ENCODE measurements at regions not wholly inside any gene's neighbourhood (a gene's known extent, or its start where the extent isn't known, plus 50 kb on each side); places are given as distances from the start of the nearest gene placed in this dataset.

DNA sequence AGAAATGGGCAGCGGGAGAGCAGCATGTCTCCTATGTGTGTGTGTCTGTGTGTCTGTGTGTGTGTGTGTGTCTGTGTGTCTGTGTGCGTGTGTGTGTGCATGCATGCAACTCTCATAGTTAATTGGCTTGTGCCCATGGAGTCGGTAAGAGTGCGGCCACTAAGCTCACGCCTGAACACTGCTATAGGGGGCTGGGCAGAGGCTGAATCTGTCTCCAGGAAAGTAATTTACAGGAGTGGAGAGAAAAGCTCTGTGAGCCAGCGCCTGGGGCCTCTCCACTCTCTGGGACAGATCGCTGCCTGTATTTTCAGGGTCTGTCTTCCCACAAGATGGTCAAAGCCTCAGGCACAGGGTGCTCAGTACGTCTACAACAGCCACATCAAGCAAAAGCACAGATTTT, 553.4 kb downstream of the TNS1 start:
- POLR2A ChIA-PET, result no interaction called here
- Histone ChIP-seq H3K4me1 (ENCODE audit: control insufficient read depth, insufficient read depth, low read length) (no peaks in the 10 kb centered on the region), H3K4me3 (ENCODE audit: low read depth in 2 of 2, low read length in 2 of 2) (no peak overlapping the region), H3K27me3 (ENCODE audit: control insufficient read depth, insufficient read depth, low read length) (no peaks in the 10 kb centered on the region), H3K36me3 (ENCODE audit: control insufficient read depth, insufficient read depth, low read length) (no peaks in the 10 kb centered on the region), H3K27ac (ENCODE audit: low read length) (no peak overlapping the region), H3K9me3 (ENCODE audit: control insufficient read depth, insufficient read depth, low read depth, low read length) (no peaks in the 10 kb centered on the region)
- intact Hi-C loops (cut with micrococcal nuclease; ENCODE audit: unreplicated experiment) (no loop called here), in situ Hi-C loops (cut with HindIII; ENCODE audit: low pct_unique_long_range_greater_than_20kb, low sequenced_read_pairs) (no loop called here)
- ATAC-seq (no peak), DNase-seq (ENCODE audit: low read depth, low spot score) (no peak)
- TF ChIP-seq, protein P1, sequence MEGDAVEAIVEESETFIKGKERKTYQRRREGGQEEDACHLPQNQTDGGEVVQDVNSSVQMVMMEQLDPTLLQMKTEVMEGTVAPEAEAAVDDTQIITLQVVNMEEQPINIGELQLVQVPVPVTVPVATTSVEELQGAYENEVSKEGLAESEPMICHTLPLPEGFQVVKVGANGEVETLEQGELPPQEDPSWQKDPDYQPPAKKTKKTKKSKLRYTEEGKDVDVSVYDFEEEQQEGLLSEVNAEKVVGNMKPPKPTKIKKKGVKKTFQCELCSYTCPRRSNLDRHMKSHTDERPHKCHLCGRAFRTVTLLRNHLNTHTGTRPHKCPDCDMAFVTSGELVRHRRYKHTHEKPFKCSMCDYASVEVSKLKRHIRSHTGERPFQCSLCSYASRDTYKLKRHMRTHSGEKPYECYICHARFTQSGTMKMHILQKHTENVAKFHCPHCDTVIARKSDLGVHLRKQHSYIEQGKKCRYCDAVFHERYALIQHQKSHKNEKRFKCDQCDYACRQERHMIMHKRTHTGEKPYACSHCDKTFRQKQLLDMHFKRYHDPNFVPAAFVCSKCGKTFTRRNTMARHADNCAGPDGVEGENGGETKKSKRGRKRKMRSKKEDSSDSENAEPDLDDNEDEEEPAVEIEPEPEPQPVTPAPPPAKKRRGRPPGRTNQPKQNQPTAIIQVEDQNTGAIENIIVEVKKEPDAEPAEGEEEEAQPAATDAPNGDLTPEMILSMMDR (IDR thresholded peaks at IDR 0.05), result no peak
- no peak for TF ChIP-seq POLR2AphosphoS5 (IDR thresholded peaks at IDR 0.05; ENCODE audit: low read depth, low read length)
- CTCF ChIA-PET, result no interaction called here
- BruUV-seq (replicated peaks), result no TSS peak

DNA sequence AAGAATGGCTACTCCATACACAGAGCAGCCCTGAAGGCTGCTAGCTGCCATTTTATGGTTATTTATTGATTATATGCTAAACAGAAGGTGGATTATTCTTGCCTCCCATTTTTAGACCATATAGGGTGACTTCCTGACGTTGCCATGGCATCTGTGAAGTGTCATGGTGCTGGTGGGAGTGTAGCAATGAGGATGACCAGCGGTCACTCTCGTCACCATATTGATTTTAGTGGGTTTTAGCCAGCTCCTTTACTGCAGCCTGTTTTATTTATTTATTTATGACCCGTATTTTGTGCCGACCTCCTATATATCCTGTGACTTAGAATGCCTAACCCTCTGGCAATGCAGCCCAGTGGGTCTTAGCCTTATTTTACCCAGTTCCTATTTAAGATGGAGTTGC, 553.9 kb downstream of the TNS1 start:
- CTCF ChIA-PET, result no interaction called here
- H3K27ac ChIP-seq (ENCODE audit: low read length), result no peak overlapping the region
- no peak for DNase-seq (ENCODE audit: low read depth, low spot score)
- in situ Hi-C loops (cut with HindIII; ENCODE audit: low pct_unique_long_range_greater_than_20kb, low sequenced_read_pairs), result no loop called here
- no peak for ATAC-seq
- H3K4me3 ChIP-seq (ENCODE audit: low read depth in 2 of 2, low read length in 2 of 2), result no peak overlapping the region
- no TSS peak for BruUV-seq (replicated peaks)
- H3K27me3 ChIP-seq (ENCODE audit: control insufficient read depth, insufficient read depth, low read length), result no peaks in the 10 kb centered on the region
- no peaks in the 10 kb centered on the region for H3K4me1 ChIP-seq (ENCODE audit: control insufficient read depth, insufficient read depth, low read length)
- no peaks in the 10 kb centered on the region for H3K36me3 ChIP-seq (ENCODE audit: control insufficient read depth, insufficient read depth, low read length)
- TF ChIP-seq SIN3A (IDR thresholded peaks at IDR 0.05; ENCODE audit: borderline replicate concordance, insufficient read depth, low read depth, low read length) (no peak), TCF7L2 (IDR thresholded peaks at IDR 0.05; ENCODE audit: low read depth, low read length) (no peak), POLR2AphosphoS5 (IDR thresholded peaks at IDR 0.05; ENCODE audit: low read depth, low read length) (no peak)
- TF ChIP-seq, protein P2, sequence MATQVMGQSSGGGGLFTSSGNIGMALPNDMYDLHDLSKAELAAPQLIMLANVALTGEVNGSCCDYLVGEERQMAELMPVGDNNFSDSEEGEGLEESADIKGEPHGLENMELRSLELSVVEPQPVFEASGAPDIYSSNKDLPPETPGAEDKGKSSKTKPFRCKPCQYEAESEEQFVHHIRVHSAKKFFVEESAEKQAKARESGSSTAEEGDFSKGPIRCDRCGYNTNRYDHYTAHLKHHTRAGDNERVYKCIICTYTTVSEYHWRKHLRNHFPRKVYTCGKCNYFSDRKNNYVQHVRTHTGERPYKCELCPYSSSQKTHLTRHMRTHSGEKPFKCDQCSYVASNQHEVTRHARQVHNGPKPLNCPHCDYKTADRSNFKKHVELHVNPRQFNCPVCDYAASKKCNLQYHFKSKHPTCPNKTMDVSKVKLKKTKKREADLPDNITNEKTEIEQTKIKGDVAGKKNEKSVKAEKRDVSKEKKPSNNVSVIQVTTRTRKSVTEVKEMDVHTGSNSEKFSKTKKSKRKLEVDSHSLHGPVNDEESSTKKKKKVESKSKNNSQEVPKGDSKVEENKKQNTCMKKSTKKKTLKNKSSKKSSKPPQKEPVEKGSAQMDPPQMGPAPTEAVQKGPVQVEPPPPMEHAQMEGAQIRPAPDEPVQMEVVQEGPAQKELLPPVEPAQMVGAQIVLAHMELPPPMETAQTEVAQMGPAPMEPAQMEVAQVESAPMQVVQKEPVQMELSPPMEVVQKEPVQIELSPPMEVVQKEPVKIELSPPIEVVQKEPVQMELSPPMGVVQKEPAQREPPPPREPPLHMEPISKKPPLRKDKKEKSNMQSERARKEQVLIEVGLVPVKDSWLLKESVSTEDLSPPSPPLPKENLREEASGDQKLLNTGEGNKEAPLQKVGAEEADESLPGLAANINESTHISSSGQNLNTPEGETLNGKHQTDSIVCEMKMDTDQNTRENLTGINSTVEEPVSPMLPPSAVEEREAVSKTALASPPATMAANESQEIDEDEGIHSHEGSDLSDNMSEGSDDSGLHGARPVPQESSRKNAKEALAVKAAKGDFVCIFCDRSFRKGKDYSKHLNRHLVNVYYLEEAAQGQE (IDR thresholded peaks at IDR 0.05; ENCODE audit: insufficient read depth in 1 of 2, low read depth in 2 of 2, low read length in 1 of 2), result no peak
- TF ChIP-seq, protein P1 (IDR thresholded peaks at IDR 0.05), result no peak
- POLR2A ChIA-PET, result no interaction called here
- intact Hi-C loops (cut with micrococcal nuclease; ENCODE audit: unreplicated experiment), result no loop called here
- H3K9me3 ChIP-seq (ENCODE audit: control insufficient read depth, insufficient read depth, low read depth, low read length), result no peaks in the 10 kb centered on the region

DNA sequence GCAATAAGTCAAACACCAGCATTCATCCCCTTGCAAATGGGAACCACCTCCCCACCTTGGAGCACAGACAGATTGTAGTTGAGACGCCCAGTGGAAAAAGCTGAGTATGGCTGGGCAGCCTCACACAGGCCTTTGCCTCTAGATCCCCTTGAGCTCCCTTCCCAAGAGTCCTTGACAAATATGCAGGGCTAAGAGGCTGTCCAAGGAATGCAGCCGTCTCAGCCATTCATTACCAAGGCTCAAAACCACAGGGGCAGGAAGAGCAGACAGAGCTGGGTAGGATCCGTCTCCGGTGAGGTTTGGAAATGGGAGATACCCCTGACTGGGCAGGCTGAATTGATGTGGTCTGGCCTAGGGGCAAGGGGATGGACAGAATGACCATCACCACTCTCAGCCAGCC, 557.1 kb downstream of the TNS1 start:
- TF ChIP-seq, protein P2 (IDR thresholded peaks at IDR 0.05; ENCODE audit: insufficient read depth in 1 of 2, low read depth in 2 of 2, low read length in 1 of 2), result no peak
- TF ChIP-seq SIN3A (IDR thresholded peaks at IDR 0.05; ENCODE audit: borderline replicate concordance, insufficient read depth, low read depth, low read length), result no peak
- TF ChIP-seq POLR2AphosphoS5 (IDR thresholded peaks at IDR 0.05; ENCODE audit: low read depth, low read length), result no peak
- no peak for ATAC-seq
- no peaks in the 10 kb centered on the region for H3K4me1 ChIP-seq (ENCODE audit: control insufficient read depth, insufficient read depth, low read length)
- no peak overlapping the region for H3K27ac ChIP-seq (ENCODE audit: low read length)
- no peaks in the 10 kb centered on the region for H3K27me3 ChIP-seq (ENCODE audit: control insufficient read depth, insufficient read depth, low read length)
- H3K9me3 ChIP-seq (ENCODE audit: control insufficient read depth, insufficient read depth, low read depth, low read length), result no peaks in the 10 kb centered on the region
- in situ Hi-C loops (cut with HindIII; ENCODE audit: low pct_unique_long_range_greater_than_20kb, low sequenced_read_pairs), result no loop called here
- ChIA-PET CTCF (no interaction called here), POLR2A (no interaction called here)
- no peak overlapping the region for H3K4me3 ChIP-seq (ENCODE audit: low read depth in 2 of 2, low read length in 2 of 2)
- intact Hi-C loops (cut with micrococcal nuclease; ENCODE audit: unreplicated experiment), result no loop called here
- H3K36me3 ChIP-seq (ENCODE audit: control insufficient read depth, insufficient read depth, low read length), result no peaks in the 10 kb centered on the region
- no TSS peak for BruUV-seq (replicated peaks)
- no peak for DNase-seq (ENCODE audit: low read depth, low spot score)

Measured in Panc1 (cell line).